ENCODE measurements at regions not wholly inside any gene's neighbourhood (a gene's known extent, or its start where the extent isn't known, plus 50 kb on each side); places are given as distances from the start of the nearest gene placed in this dataset.
A peak's percentile ranks its signal among the peaks of the same experiment; 100 is the strongest.

DNA sequence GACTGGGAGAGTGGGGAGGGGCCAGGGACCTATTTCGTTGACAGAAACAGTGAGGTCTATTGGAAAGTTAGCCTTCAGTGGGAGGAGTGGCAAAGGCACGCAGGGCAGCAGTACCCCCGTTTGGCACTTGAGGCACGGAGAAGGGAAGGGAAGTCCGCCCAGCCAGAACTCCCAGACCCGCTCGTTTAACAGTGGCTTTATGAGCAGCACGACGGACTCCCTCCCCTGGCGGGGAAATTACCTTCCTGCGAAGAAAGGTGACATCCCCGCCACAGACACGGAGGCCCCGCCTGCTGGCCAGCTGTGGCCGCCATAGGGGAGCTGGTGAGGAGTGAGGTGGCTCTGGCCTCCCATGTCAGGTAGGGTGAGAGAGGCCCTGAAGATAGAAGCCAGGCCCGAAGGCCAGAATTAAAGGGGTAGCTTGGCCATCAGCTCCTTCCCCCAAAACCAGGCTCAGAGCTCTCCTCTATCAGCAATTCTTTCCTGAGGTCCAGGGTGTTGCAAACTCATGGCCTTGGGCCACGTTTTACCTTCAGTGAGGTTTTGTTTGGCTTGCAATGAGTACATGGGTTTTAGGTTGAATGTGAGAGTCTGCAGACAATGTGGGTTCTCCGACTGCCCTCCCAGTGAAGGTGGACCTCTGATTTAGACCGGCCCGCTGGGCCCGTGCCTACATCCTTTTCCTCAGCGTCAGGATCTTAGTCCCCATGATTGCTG lies 123.7 kb downstream of the MRPL14 start (continued):
- TF ChIP-seq ZNF687 (CRISPR knock-in tag; IDR thresholded peaks at IDR 0.05) (peak; percentile 82), KDM4B (CRISPR knock-in tag; IDR thresholded peaks at IDR 0.05) (no peak), GLMP (CRISPR knock-in tag; IDR thresholded peaks at IDR 0.05; ENCODE audit: borderline replicate concordance) (no peak), ZNF30 (CRISPR knock-in tag; IDR thresholded peaks at IDR 0.05) (no peak), AKAP8 (CRISPR knock-in tag; IDR thresholded peaks at IDR 0.05) (0 out of 2 replicates have a peak, but pooled peaks have one; percentile 15), ZNF747 (CRISPR knock-in tag; IDR thresholded peaks at IDR 0.05; ENCODE audit: borderline replicate concordance) (no peak), PITX1 (CRISPR knock-in tag; IDR thresholded peaks at IDR 0.05) (0 out of 2 replicates have a peak, but pooled peaks have one; percentile 6), ELF1 (CRISPR knock-in tag; IDR thresholded peaks at IDR 0.05) (no peak), ZNF607 (CRISPR knock-in tag; IDR thresholded peaks at IDR 0.05; ENCODE audit: borderline replicate concordance) (no peak; the same call in 1 of the 2 replicates), TERF1 (CRISPR knock-in tag; IDR thresholded peaks at IDR 0.05) (no peak), TFDP2 (CRISPR knock-in tag; IDR thresholded peaks at IDR 0.05) (0 out of 2 replicates have a peak, but pooled peaks have one; percentile 38), ZNF251 (CRISPR knock-in tag; IDR thresholded peaks at IDR 0.05) (no peak), ZNF768 (CRISPR knock-in tag; IDR thresholded peaks at IDR 0.05) (no peak)
- TF ChIP-seq, protein P1, sequence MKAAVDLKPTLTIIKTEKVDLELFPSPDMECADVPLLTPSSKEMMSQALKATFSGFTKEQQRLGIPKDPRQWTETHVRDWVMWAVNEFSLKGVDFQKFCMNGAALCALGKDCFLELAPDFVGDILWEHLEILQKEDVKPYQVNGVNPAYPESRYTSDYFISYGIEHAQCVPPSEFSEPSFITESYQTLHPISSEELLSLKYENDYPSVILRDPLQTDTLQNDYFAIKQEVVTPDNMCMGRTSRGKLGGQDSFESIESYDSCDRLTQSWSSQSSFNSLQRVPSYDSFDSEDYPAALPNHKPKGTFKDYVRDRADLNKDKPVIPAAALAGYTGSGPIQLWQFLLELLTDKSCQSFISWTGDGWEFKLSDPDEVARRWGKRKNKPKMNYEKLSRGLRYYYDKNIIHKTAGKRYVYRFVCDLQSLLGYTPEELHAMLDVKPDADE (CRISPR knock-in tag; IDR thresholded peaks at IDR 0.05), result no peak
- TF ChIP-seq, protein P2, sequence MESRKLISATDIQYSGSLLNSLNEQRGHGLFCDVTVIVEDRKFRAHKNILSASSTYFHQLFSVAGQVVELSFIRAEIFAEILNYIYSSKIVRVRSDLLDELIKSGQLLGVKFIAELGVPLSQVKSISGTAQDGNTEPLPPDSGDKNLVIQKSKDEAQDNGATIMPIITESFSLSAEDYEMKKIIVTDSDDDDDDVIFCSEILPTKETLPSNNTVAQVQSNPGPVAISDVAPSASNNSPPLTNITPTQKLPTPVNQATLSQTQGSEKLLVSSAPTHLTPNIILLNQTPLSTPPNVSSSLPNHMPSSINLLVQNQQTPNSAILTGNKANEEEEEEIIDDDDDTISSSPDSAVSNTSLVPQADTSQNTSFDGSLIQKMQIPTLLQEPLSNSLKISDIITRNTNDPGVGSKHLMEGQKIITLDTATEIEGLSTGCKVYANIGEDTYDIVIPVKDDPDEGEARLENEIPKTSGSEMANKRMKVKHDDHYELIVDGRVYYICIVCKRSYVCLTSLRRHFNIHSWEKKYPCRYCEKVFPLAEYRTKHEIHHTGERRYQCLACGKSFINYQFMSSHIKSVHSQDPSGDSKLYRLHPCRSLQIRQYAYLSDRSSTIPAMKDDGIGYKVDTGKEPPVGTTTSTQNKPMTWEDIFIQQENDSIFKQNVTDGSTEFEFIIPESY (CRISPR knock-in tag; IDR thresholded peaks at IDR 0.05), result peak; percentile 76
- TF ChIP-seq, protein P3, sequence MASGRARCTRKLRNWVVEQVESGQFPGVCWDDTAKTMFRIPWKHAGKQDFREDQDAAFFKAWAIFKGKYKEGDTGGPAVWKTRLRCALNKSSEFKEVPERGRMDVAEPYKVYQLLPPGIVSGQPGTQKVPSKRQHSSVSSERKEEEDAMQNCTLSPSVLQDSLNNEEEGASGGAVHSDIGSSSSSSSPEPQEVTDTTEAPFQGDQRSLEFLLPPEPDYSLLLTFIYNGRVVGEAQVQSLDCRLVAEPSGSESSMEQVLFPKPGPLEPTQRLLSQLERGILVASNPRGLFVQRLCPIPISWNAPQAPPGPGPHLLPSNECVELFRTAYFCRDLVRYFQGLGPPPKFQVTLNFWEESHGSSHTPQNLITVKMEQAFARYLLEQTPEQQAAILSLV (CRISPR knock-in tag; IDR thresholded peaks at IDR 0.05; ENCODE audit: borderline replicate concordance), result peak; percentile 11; the same call in 1 of the 2 replicates
